WTC11 (cell line): ENCODE measurements at regions not wholly inside any gene's neighbourhood (a gene's known extent, or its start where the extent isn't known, plus 50 kb on each side); places are given as distances from the start of the nearest gene placed in this dataset.

Source experiments
- AFF4 ChIP-seq: sonication (generic); formaldehyde crosslinking; IDR thresholded peaks from 2 replicates; pipeline ENCODE4 v1.8.1; 2023; ENCODE audit warnings: mild to moderate bottlenecking, missing genetic modification reagents, borderline replicate concordance
- CTCF ChIP-seq: fragments of 200-600 bp; IDR thresholded peaks from 2 replicates; pipeline ENCODE4 v1.8.0; 2022; ENCODE audit warnings: antibody characterized with exemption
- ELF4 ChIP-seq: sonication (generic); formaldehyde crosslinking; IDR thresholded peaks from 2 replicates; pipeline ENCODE4 v1.8.1; 2022; ENCODE audit warnings: low read depth, mild to moderate bottlenecking, moderate library complexity, missing genetic modification reagents
- JUN ChIP-seq: sonication (generic); formaldehyde crosslinking; IDR thresholded peaks from 2 replicates; pipeline ENCODE4 v1.8.0; 2023; ENCODE audit warnings: mild to moderate bottlenecking, missing genetic modification reagents
- SP1 ChIP-seq: sonication (generic); formaldehyde crosslinking; conservative IDR thresholded peaks from 2 replicates; pipeline ENCODE4 v1.8.1; 2022; ENCODE audit warnings: missing genetic modification reagents

- TF ChIP-seq ELF4 (no peak), AFF4 (CRISPR knock-in tag) (no peak), CTCF (no peak), JUN (CRISPR knock-in tag) (no peak), SP1 (CRISPR knock-in tag) (no peak)
Observed at GRCh38 chr22:47395481-47395880, 633.0 kb downstream of the TBC1D22A start.
